Body of pancreas (tissue), 4 donors: ENCODE measurements at regions not wholly inside any gene's neighbourhood (a gene's known extent, or its start where the extent isn't known, plus 50 kb on each side); places are given as distances from the start of the nearest gene placed in this dataset.

Experiments
- ATAC-seq: fragments of 150-250 bp; one replicate; pipeline ENCODE4 v1.9.1; 2016
- DNase-seq, 4 donors: peaks; one replicate each; pipeline ENCODE4 v3.0.0-alpha.2; 2019
- H3K27ac ChIP-seq, 4 donors: fragments of 200-600 bp; sonication (generic); 1 replicate in 3 of 4; 2 replicates in 1 of 4; pipeline versions ENCODE4 v1.5.1 to v1.6.1; 2016 to 2019; ENCODE audit warnings: mild to moderate bottlenecking in 1 of 4, mixed read lengths in 1 of 4, moderate library complexity in 1 of 4
- H3K27me3 ChIP-seq, 2 donors: fragments of 200-600 bp; sonication (generic); one replicate each; pipeline ENCODE4 v1.6.0; 2016; ENCODE audit warnings: mild to moderate bottlenecking in 1 of 2
- H3K36me3 ChIP-seq, 2 donors: fragments of 200-600 bp; sonication (generic); replicated peaks in 1 of 2; 2 replicates each; pipeline ENCODE4 v1.5.1; 2016; ENCODE audit warnings: low read depth in 2 of 2; ENCODE audit not compliant: insufficient read depth in 1 of 2
- H3K4me1 ChIP-seq: fragments of 200-600 bp; sonication (generic); one replicate; pipeline ENCODE4 v1.6.0; 2016
- H3K4me3 ChIP-seq, 2 donors: fragments of 200-600 bp; sonication (generic); 1 replicate in 1 of 2; 2 replicates in 1 of 2; pipeline ENCODE4 v1.5.1; 2016 to 2019
- H3K9me3 ChIP-seq, 3 donors: fragments of 200-600 bp; sonication (generic); 1 replicate in 2 of 3; 2 replicates in 1 of 3; pipeline ENCODE4 v1.5.1; 2016
- CTCF ChIP-seq, 7 experiments: fragments of 450-650 bp in 4 of 7; fragments of 200-600 bp in 3 of 7; sonication (generic) in 3 of 7; IDR thresholded peaks; one replicate each; pipeline ENCODE4 v1.5.1; 2016 to 2019; ENCODE audit warnings: antibody characterized with exemption in 7 of 7
- POLR2A ChIP-seq, 3 donors: fragments of 450-650 bp; IDR thresholded peaks; one replicate each; pipeline ENCODE4 v1.6.1; 2016; ENCODE audit warnings: antibody characterized with exemption in 3 of 3, mild to moderate bottlenecking in 2 of 3
- whole genome bisulfite sequencing, 2 donors: methylation state at CpG; one replicate each; pipeline ENCODE4 v1.1.5; 2017; 5-methylcytosine and 5-hydroxymethylcytosine counted together
- intact Hi-C: fragments of 100-400 bp; cut with DNase I; formaldehyde crosslinking; loops from one replicate; pipeline ENCODE4 v1.15.1; 2023

GRCh38 chr1:67589519-67590233, 95.3 kb upstream of the GADD45A start:
- Histone ChIP-seq H3K36me3 (no peaks in the 10 kb centered on the region), H3K4me3 (no peak overlapping the region), H3K27ac (no peak overlapping the region), H3K9me3 (no peaks in the 10 kb centered on the region), H3K4me1 (no peaks in the 10 kb centered on the region), H3K27me3 (no peaks in the 10 kb centered on the region)
- DNase-seq (no peak), ATAC-seq (no peak)
- intact Hi-C loops = no loop called here
- 89 to 91% methylated on average over 8 of the region's 8 CpGs for WGBS, 2 donors
- TF ChIP-seq POLR2A (IDR thresholded peaks at IDR 0.05) (no peak), CTCF (IDR thresholded peaks at IDR 0.05) (no peak)

GRCh38 chr1:67590329-67590728, 94.7 kb upstream of the GADD45A start:
- no peaks in the 10 kb centered on the region for H3K27me3 ChIP-seq
- 39 to 54% methylated on average over 3 of the region's 3 CpGs for WGBS, 2 donors
- H3K4me3 ChIP-seq = no peak overlapping the region
- H3K4me1 ChIP-seq = no peaks in the 10 kb centered on the region
- TF ChIP-seq CTCF (IDR thresholded peaks at IDR 0.05) (no peak), POLR2A (IDR thresholded peaks at IDR 0.05) (no peak)
- H3K9me3 ChIP-seq = no peaks in the 10 kb centered on the region
- intact Hi-C loops = no loop called here
- H3K36me3 ChIP-seq = no peaks in the 10 kb centered on the region
- DNase-seq = no peak
- H3K27ac ChIP-seq = no peak overlapping the region
- peak; percentile 27 for ATAC-seq

- no peak for DNase-seq
- no peak for ATAC-seq
- no peak overlapping the region for H3K27ac ChIP-seq
- TF ChIP-seq POLR2A (IDR thresholded peaks at IDR 0.05) (no peak), CTCF (IDR thresholded peaks at IDR 0.05) (no peak)
- H3K4me3 ChIP-seq = no peak overlapping the region
- no peaks in the 10 kb centered on the region for H3K9me3 ChIP-seq
- no peaks in the 10 kb centered on the region for H3K36me3 ChIP-seq
- WGBS, 2 donors = 96 to 100% methylated on average over 2 of the region's 2 CpGs
- no peaks in the 10 kb centered on the region for H3K4me1 ChIP-seq
- H3K27me3 ChIP-seq = no peaks in the 10 kb centered on the region
- intact Hi-C loops = no loop called here
Measured at GRCh38 chr1:67594764-67595163, 90.2 kb upstream of the GADD45A start.

- no peaks in the 10 kb centered on the region for H3K4me1 ChIP-seq
- H3K27me3 ChIP-seq = no peaks in the 10 kb centered on the region
- ATAC-seq (no peak), DNase-seq (no peak)
- no peak overlapping the region for H3K27ac ChIP-seq
- no peaks in the 10 kb centered on the region for H3K36me3 ChIP-seq
- no peak for TF ChIP-seq CTCF (IDR thresholded peaks at IDR 0.05)
- no peak for TF ChIP-seq POLR2A (IDR thresholded peaks at IDR 0.05)
- intact Hi-C loops = no loop called here
- 64 to 70% methylated on average over 3 of the region's 3 CpGs for WGBS, 2 donors
- no peak overlapping the region for H3K4me3 ChIP-seq
- no peaks in the 10 kb centered on the region for H3K9me3 ChIP-seq
Measured at GRCh38 chr1:67596674-67597073, 88.3 kb upstream of the GADD45A start.

- TF ChIP-seq CTCF (IDR thresholded peaks at IDR 0.05) = no peak
- TF ChIP-seq POLR2A (IDR thresholded peaks at IDR 0.05) = no peak
- H3K36me3 ChIP-seq = no peaks in the 10 kb centered on the region
- no peaks in the 10 kb centered on the region for H3K9me3 ChIP-seq
- no peaks in the 10 kb centered on the region for H3K27me3 ChIP-seq
- WGBS, 2 donors = 78 to 91% methylated on average over 3 of the region's 3 CpGs
- H3K4me1 ChIP-seq = no peaks in the 10 kb centered on the region
- intact Hi-C loops = no loop called here
- no peak for DNase-seq
- no peak overlapping the region for H3K4me3 ChIP-seq
- no peak overlapping the region for H3K27ac ChIP-seq
- ATAC-seq = no peak
Measured at GRCh38 chr1:67597336-67597735, 87.7 kb upstream of the GADD45A start.
